ENCODE measurements at regions not wholly inside any gene's neighbourhood (a gene's known extent, or its start where the extent isn't known, plus 50 kb on each side); places are given as distances from the start of the nearest gene placed in this dataset.

DNA sequence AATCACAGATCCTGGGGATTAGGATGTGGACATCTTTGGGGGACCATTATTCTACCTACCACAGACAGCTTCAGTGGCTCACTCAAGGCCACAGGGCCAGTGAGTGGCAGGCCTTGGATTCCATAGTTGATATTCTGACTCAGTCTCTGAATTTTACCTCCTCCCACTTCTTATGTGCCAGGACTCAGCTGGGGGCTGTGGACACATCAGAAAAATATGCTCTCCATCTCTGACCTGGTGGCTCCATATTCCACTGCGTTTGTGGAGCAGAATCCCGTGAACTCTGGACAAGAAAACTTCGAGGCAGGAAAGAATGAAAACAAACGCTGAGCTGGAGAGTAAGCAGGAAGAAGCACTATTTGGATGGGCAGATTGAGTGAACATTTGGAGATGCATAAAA is 301.8 kb upstream of the MAF start:
- H3K79me2 ChIP-seq (ENCODE audit: low read depth): no peaks in the 10 kb centered on the region
- no peak overlapping the region for H3K4me2 ChIP-seq
- ChIA-PET POLR2A (ENCODE audit: unreplicated experiment) (no interaction called here), CTCF (no interaction called here)
- no peak overlapping the region for H3K4me3 ChIP-seq
- H3K36me3 ChIP-seq (ENCODE audit: low read depth): no peaks in the 10 kb centered on the region
- H3K9me2 ChIP-seq (ENCODE audit: insufficient read depth): no peaks in the 10 kb centered on the region
- no peaks in the 10 kb centered on the region for H4K20me1 ChIP-seq (ENCODE audit: insufficient read depth)
- H3F3A ChIP-seq (ENCODE audit: insufficient read depth, low read depth): no peaks in the 10 kb centered on the region
- no TSS peak for BruUV-seq (replicated peaks)
- no peaks in the 10 kb centered on the region; the same call in 1 of the 2 replicates for H3K27me3 ChIP-seq (ENCODE audit: insufficient read depth, low read depth)
- TF ChIP-seq EZH2 (IDR thresholded peaks at IDR 0.05; ENCODE audit: low read depth): no peak
- TF ChIP-seq, protein P1, sequence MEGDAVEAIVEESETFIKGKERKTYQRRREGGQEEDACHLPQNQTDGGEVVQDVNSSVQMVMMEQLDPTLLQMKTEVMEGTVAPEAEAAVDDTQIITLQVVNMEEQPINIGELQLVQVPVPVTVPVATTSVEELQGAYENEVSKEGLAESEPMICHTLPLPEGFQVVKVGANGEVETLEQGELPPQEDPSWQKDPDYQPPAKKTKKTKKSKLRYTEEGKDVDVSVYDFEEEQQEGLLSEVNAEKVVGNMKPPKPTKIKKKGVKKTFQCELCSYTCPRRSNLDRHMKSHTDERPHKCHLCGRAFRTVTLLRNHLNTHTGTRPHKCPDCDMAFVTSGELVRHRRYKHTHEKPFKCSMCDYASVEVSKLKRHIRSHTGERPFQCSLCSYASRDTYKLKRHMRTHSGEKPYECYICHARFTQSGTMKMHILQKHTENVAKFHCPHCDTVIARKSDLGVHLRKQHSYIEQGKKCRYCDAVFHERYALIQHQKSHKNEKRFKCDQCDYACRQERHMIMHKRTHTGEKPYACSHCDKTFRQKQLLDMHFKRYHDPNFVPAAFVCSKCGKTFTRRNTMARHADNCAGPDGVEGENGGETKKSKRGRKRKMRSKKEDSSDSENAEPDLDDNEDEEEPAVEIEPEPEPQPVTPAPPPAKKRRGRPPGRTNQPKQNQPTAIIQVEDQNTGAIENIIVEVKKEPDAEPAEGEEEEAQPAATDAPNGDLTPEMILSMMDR (conservative IDR thresholded peaks at IDR 0.05): no peak
- intact Hi-C loops (cut with micrococcal nuclease; ENCODE audit: unreplicated experiment): no loop called here
- no peak for DNase-seq
- H3K4me1 ChIP-seq (replicated peaks; ENCODE audit: insufficient read depth): no peaks in the 10 kb centered on the region
- H3K9me3 ChIP-seq (ENCODE audit: insufficient read depth, low read depth): no peaks in the 10 kb centered on the region
- H2AFZ ChIP-seq: no peak overlapping the region
- no peak overlapping the region for H3K27ac ChIP-seq

DNA sequence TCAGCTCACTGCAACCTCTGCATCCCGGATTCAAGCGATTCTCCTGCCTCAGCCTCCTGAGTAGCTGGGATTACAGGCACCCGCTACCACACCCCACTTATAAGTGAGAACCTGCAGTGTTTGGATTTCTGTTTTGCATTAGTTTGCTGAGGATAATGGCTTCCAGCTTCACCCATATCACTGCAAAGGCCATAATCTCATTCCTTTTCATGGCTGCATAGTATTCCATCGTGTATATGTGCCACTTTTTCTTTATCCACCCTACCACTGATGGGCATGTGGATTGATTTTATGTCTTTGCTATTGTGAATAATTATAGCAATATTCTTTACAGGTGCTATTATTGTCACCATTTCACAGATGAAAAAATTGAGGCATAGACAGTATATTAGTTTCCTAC is 301.0 kb upstream of the MAF start:
- Histone ChIP-seq H3K79me2 (ENCODE audit: low read depth) (no peaks in the 10 kb centered on the region), H3K9me3 (ENCODE audit: insufficient read depth, low read depth) (no peaks in the 10 kb centered on the region), H3K4me3 (no peak overlapping the region), H2AFZ (no peak overlapping the region), H3F3A (ENCODE audit: insufficient read depth, low read depth) (no peaks in the 10 kb centered on the region), H3K9me2 (ENCODE audit: insufficient read depth) (no peaks in the 10 kb centered on the region), H3K4me1 (replicated peaks; ENCODE audit: insufficient read depth) (no peaks in the 10 kb centered on the region), H3K27me3 (ENCODE audit: insufficient read depth, low read depth) (peaks cover 5% of the 10 kb centered on the region; the same call in 1 of the 2 replicates), H3K27ac (no peak overlapping the region), H4K20me1 (ENCODE audit: insufficient read depth) (no peaks in the 10 kb centered on the region), H3K4me2 (no peak overlapping the region), H3K36me3 (ENCODE audit: low read depth) (no peaks in the 10 kb centered on the region)
- ChIA-PET CTCF (no interaction called here), POLR2A (ENCODE audit: unreplicated experiment) (no interaction called here)
- TF ChIP-seq, protein P1 (conservative IDR thresholded peaks at IDR 0.05): no peak
- TF ChIP-seq EZH2 (IDR thresholded peaks at IDR 0.05; ENCODE audit: low read depth): no peak
- no peak for DNase-seq
- intact Hi-C loops (cut with micrococcal nuclease; ENCODE audit: unreplicated experiment): no loop called here
- BruUV-seq (replicated peaks): no TSS peak

DNA sequence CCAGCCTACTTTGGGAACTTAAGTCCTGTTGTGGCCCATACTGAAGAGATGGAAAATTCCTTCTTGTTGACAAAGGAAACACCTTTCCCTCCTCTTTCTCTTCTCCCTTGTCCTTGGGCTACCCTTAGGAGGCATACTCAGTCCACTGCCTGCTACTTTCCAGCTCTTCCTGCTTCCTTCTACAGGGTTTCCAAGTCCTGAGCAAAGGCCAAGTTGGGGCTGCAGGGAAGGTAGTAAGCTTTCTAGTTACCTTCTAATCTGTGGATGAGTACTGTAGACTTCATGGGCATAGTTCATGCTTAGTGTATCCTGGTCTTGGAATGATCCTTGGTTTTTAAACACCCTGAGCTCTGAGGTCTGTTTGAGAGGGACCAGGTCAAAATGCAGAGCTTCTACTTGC is 299.2 kb upstream of the MAF start:
- ChIA-PET POLR2A (ENCODE audit: unreplicated experiment) (no interaction called here), CTCF (no interaction called here)
- Histone ChIP-seq H3K27me3 (ENCODE audit: insufficient read depth, low read depth) (peaks cover 20% of the 10 kb centered on the region; the same call in 1 of the 2 replicates), H3K4me2 (no peak overlapping the region), H2AFZ (no peak overlapping the region), H3K9me3 (ENCODE audit: insufficient read depth, low read depth) (no peaks in the 10 kb centered on the region), H3K79me2 (ENCODE audit: low read depth) (no peaks in the 10 kb centered on the region), H3K9me2 (ENCODE audit: insufficient read depth) (no peaks in the 10 kb centered on the region), H3K27ac (no peak overlapping the region), H3K4me3 (no peak overlapping the region), H3K36me3 (ENCODE audit: low read depth) (no peaks in the 10 kb centered on the region), H3F3A (ENCODE audit: insufficient read depth, low read depth) (no peaks in the 10 kb centered on the region), H4K20me1 (ENCODE audit: insufficient read depth) (no peaks in the 10 kb centered on the region), H3K4me1 (replicated peaks; ENCODE audit: insufficient read depth) (no peaks in the 10 kb centered on the region)
- TF ChIP-seq, protein P1 (conservative IDR thresholded peaks at IDR 0.05): no peak
- TF ChIP-seq EZH2 (IDR thresholded peaks at IDR 0.05; ENCODE audit: low read depth): no peak
- no TSS peak for BruUV-seq (replicated peaks)
- DNase-seq: no peak
- intact Hi-C loops (cut with micrococcal nuclease; ENCODE audit: unreplicated experiment): no loop called here

All from PC-9 (cell line).